ENCODE measurements at regions not wholly inside any gene's neighbourhood (a gene's known extent, or its start where the extent isn't known, plus 50 kb on each side); places are given as distances from the start of the nearest gene placed in this dataset.

GRCh38 chr1:219812086-219812485 lies 116.3 kb downstream of the SLC30A10 start:
- intact Hi-C loops (cut with DNase I), result loop anchor here (5.0 kb wide), 1 partner anchor 1480 kb away; no protein-coding TSS in a partner anchor
- Histone ChIP-seq H3K4me1 (no peaks in the 10 kb centered on the region), H3K36me3 (no peaks in the 10 kb centered on the region), H3K9me3 (no peaks in the 10 kb centered on the region), H3K9ac (ENCODE audit: low read depth in 2 of 2, low read length in 2 of 2) (no peak overlapping the region), H3K4me3 (no peak overlapping the region), H3K27ac (no peak overlapping the region), H3K27me3 (no peaks in the 10 kb centered on the region)
- no peak for DNase-seq
- TF ChIP-seq CTCF (IDR thresholded peaks at IDR 0.05), result no peak

- H3K27me3 ChIP-seq, result no peaks in the 10 kb centered on the region
- no peaks in the 10 kb centered on the region for H3K9me3 ChIP-seq
- no peaks in the 10 kb centered on the region for H3K36me3 ChIP-seq
- intact Hi-C loops (cut with DNase I), result loop anchor here (5.0 kb wide), 1 partner anchor 1478 kb away; no protein-coding TSS in a partner anchor
- no peak overlapping the region for H3K27ac ChIP-seq
- no peak overlapping the region for H3K4me3 ChIP-seq
- no peaks in the 10 kb centered on the region for H3K4me1 ChIP-seq
- no peak for DNase-seq
- H3K9ac ChIP-seq (ENCODE audit: low read depth in 2 of 2, low read length in 2 of 2), result no peak overlapping the region
- no peak for TF ChIP-seq CTCF (IDR thresholded peaks at IDR 0.05)
Measured at GRCh38 chr1:219810451-219810850, 117.9 kb downstream of the SLC30A10 start.

DNA sequence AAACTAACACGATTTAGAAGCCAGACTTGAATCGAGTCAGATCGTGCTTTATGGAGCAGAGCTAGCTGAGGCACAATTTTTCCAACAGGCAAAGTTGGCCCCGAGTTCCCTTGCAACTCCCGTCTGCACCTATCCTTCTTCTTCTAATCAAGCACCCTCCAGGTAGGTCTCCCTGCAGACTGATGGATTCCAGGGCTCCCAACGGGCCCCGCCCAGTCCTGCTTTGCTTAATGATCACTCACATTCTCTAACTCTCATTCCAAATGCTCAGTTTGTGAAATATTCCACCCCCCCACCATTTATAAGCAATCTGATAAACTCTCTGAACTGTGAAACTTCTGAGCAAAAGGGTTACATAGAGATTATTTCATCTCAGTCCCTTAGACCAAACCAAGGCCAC lies 119.6 kb downstream of the SLC30A10 start:
- Histone ChIP-seq H3K27me3 (no peaks in the 10 kb centered on the region), H3K4me3 (no peak overlapping the region), H3K9ac (ENCODE audit: low read depth in 2 of 2, low read length in 2 of 2) (no peak overlapping the region), H3K27ac (no peak overlapping the region), H3K4me1 (no peaks in the 10 kb centered on the region), H3K9me3 (no peaks in the 10 kb centered on the region), H3K36me3 (no peaks in the 10 kb centered on the region)
- intact Hi-C loops (cut with DNase I), result no loop called here
- TF ChIP-seq CTCF (IDR thresholded peaks at IDR 0.05), result no peak
- no peak for DNase-seq

GRCh38 chr1:219806642-219807041 lies 121.7 kb downstream of the SLC30A10 start:
- no peaks in the 10 kb centered on the region for H3K9me3 ChIP-seq
- no peak overlapping the region for H3K9ac ChIP-seq (ENCODE audit: low read depth in 2 of 2, low read length in 2 of 2)
- no peak overlapping the region for H3K4me3 ChIP-seq
- intact Hi-C loops (cut with DNase I), result no loop called here
- H3K27ac ChIP-seq, result no peak overlapping the region
- TF ChIP-seq CTCF (IDR thresholded peaks at IDR 0.05), result no peak
- no peaks in the 10 kb centered on the region for H3K36me3 ChIP-seq
- DNase-seq, result no peak
- no peaks in the 10 kb centered on the region for H3K27me3 ChIP-seq
- H3K4me1 ChIP-seq, result no peaks in the 10 kb centered on the region

DNA sequence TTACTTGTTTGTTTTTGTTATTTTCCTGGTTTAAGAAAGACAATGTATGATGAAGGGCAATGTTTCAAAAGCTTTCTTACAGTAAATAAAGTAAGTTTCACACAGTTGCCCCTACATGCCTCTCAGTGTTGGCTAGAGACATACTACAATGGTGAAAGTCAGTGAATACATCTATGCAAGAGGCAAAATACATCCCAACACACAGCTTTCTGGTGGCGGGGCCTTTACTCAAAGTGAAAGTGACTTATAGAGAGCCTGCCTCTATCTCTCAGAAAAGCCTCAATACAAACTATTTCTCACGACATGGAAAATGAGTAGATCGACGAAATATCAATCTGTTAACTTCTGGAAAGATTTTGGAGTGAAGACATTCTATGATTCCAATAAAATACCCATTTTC lies 122.3 kb downstream of the SLC30A10 start:
- Histone ChIP-seq H3K9ac (ENCODE audit: low read depth in 2 of 2, low read length in 2 of 2) (no peak overlapping the region), H3K27me3 (no peaks in the 10 kb centered on the region), H3K4me1 (no peaks in the 10 kb centered on the region), H3K27ac (no peak overlapping the region), H3K36me3 (no peaks in the 10 kb centered on the region), H3K4me3 (no peak overlapping the region), H3K9me3 (no peaks in the 10 kb centered on the region)
- no peak for TF ChIP-seq CTCF (IDR thresholded peaks at IDR 0.05)
- intact Hi-C loops (cut with DNase I), result no loop called here
- DNase-seq, result no peak

DNA sequence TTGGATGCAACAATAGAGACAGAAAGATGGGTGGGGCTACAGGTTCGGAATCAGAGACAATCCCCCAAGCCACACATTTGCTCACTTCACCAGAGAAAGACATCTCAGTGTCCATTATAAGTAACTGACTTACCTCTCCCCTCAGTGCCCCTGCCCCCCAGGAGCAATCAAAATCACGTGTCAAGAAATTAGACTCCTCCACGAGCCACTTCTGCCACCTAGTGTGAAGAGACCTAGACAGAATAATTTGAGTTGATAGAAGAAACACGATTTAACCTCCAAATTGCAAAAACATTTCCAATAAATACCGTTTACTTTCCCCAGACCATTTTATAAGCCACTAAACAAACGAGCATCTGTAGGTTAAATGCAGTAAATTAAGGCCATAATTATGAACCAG lies 123.2 kb downstream of the SLC30A10 start:
- H3K36me3 ChIP-seq, result no peaks in the 10 kb centered on the region
- no peak overlapping the region for H3K27ac ChIP-seq
- intact Hi-C loops (cut with DNase I), result no loop called here
- no peak overlapping the region for H3K9ac ChIP-seq (ENCODE audit: low read depth in 2 of 2, low read length in 2 of 2)
- H3K4me3 ChIP-seq, result no peak overlapping the region
- no peak for TF ChIP-seq CTCF (IDR thresholded peaks at IDR 0.05)
- no peak for DNase-seq
- H3K27me3 ChIP-seq, result no peaks in the 10 kb centered on the region
- no peaks in the 10 kb centered on the region for H3K4me1 ChIP-seq
- no peaks in the 10 kb centered on the region for H3K9me3 ChIP-seq

Measured in colonic mucosa (tissue), 4 donors.